BJ (cell line): ENCODE measurements at regions not wholly inside any gene's neighbourhood (a gene's known extent, or its start where the extent isn't known, plus 50 kb on each side); places are given as distances from the start of the nearest gene placed in this dataset.

Experiments
- CTCF ChIA-PET: fragments of 350-600 bp; formaldehyde crosslinking; extraction: SDS; loops from one replicate; lab custom pipeline; 2021; ENCODE audit warnings: antibody characterized with exemption, inconsistent platforms; lab: Yijun Ruan, JAX
- POLR2A ChIA-PET: fragments of 300-600 bp; sonication (Branson Sonifier 250); formaldehyde crosslinking; extraction: SDS; loops from one replicate; lab custom pipeline; 2021; ENCODE audit warnings: antibody characterized with exemption; lab: Charles Lee
- DNase-seq: peaks from one replicate; pipeline ENCODE4 v3.0.0-alpha.2; 2011; ENCODE audit warnings: low read depth
- H3K27me3 ChIP-seq: 2 replicates; pipeline ENCODE4 v1.6.0; 2011; ENCODE audit warnings: low read length; ENCODE audit not compliant: control insufficient read depth, insufficient read depth
- H3K36me3 ChIP-seq: 2 replicates; pipeline ENCODE4 v1.5.1; 2011; ENCODE audit warnings: low read length; ENCODE audit not compliant: control insufficient read depth, insufficient read depth
- H3K4me3 ChIP-seq: 2 replicates; pipeline ENCODE4 v1.5.1; 2011; ENCODE audit warnings: low read depth, mild to moderate bottlenecking, control low read depth, low read length
- TF ChIP-seq, protein P1 (sequence below): IDR thresholded peaks from 2 replicates; pipeline ENCODE4 v1.5.1; 2011; ENCODE audit warnings: low read depth, mild to moderate bottlenecking, control low read depth, inconsistent platforms, low read length, moderate library complexity; ENCODE audit not compliant: insufficient read depth

DNA sequence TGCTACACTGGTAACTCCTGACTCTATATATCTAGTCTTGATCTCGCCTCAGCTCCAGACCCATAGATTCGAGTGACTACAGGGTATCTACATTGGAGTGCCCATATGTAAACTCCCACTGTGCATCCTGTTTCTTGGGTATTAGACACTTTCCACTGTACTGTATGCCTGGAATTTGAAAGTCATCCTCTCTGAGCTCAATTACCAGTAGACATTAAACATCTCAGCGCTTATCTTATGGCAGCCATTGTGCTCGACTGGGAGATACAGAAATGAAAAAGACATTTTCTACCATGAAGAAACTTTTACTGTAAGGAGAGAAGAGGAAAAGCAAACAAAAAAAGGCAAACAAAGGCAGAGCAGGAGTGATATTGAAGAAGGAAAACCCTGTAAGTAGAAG lies 151.9 kb upstream of the JADE1 start:
- ChIA-PET POLR2A (interaction anchor here (0.7 kb wide), 1 partner anchor 81 kb away, joined by 6 read pairs; no protein-coding TSS in a partner anchor), CTCF (interaction anchor here (1.6 kb wide), 1 partner anchor 9 kb away, joined by 3 read pairs; no protein-coding TSS in a partner anchor)
- TF ChIP-seq, protein P1, sequence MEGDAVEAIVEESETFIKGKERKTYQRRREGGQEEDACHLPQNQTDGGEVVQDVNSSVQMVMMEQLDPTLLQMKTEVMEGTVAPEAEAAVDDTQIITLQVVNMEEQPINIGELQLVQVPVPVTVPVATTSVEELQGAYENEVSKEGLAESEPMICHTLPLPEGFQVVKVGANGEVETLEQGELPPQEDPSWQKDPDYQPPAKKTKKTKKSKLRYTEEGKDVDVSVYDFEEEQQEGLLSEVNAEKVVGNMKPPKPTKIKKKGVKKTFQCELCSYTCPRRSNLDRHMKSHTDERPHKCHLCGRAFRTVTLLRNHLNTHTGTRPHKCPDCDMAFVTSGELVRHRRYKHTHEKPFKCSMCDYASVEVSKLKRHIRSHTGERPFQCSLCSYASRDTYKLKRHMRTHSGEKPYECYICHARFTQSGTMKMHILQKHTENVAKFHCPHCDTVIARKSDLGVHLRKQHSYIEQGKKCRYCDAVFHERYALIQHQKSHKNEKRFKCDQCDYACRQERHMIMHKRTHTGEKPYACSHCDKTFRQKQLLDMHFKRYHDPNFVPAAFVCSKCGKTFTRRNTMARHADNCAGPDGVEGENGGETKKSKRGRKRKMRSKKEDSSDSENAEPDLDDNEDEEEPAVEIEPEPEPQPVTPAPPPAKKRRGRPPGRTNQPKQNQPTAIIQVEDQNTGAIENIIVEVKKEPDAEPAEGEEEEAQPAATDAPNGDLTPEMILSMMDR = no peak

GRCh38 chr4:128654465-128654864 lies 155.0 kb upstream of the JADE1 start:
- ChIA-PET POLR2A (no interaction called here), CTCF (interaction anchor here (1.2 kb wide), 1 partner anchor 9 kb away, joined by 4 read pairs; no protein-coding TSS in a partner anchor)
- no peak for DNase-seq
- Histone ChIP-seq H3K4me3 (no peak overlapping the region), H3K27me3 (no peaks in the 10 kb centered on the region), H3K36me3 (no peaks in the 10 kb centered on the region)
- TF ChIP-seq, protein P1 = no peak

More for the DNA sequence above, 151.9 kb upstream of the JADE1 start:
- Histone ChIP-seq H3K4me3 (no peak overlapping the region), H3K27me3 (no peaks in the 10 kb centered on the region), H3K36me3 (no peaks in the 10 kb centered on the region)
- DNase-seq = no peak

DNA sequence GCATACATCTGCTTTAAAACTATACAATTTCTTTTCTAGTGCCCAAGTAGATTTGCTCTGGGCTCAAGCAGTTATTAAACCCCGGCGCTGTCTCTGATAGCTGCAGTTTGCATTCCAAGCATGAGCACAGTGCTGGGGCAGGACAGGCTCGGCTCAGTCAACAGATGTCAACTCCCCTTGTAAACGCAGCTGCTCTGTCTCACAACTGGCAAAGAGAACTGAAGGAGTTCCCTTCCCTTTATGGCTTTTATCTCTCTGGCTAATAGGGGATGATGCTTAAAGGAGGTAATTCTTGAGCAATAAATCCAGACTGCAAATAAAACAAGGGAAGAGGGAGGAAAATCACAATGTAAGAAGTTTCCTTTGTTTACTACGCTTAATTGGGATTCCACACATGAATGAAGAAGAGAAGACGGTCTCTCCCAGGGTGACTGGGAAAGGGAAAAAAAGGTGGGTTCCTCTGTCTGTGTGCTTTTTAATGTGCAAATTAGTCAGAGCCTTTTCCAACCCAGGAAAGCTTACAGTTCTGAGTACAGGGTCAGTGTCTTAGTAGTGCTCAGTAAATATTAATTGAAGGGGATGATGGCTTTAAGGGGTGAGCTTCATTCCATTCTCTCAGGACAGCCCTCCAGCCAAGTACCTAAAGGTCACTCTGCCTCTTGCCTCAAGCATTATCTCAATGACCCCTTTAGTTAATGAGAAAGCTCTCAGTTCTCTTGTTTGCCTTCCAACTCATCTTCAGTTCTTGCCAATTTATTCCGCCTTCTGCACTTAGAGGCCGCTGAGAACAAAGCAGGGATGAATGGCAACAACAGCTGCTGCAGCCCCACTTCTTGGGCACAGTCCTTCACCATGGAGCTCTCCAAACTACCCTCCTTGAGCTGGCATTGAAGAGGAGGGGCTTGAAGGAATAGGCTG lies 155.7 kb upstream of the JADE1 start:
- Histone ChIP-seq H3K4me3 (no peak overlapping the region), H3K27me3 (no peaks in the 10 kb centered on the region), H3K36me3 (no peaks in the 10 kb centered on the region)
- no peak for DNase-seq
- TF ChIP-seq, protein P1 = no peak
- POLR2A ChIA-PET = no interaction called here
- CTCF ChIA-PET = interaction anchor here (1.2 kb wide), 1 partner anchor 10 kb away, joined by 4 read pairs; no protein-coding TSS in a partner anchor

GRCh38 chr4:128649575-128650205 lies 159.8 kb upstream of the JADE1 start:
- Histone ChIP-seq H3K36me3 (no peaks in the 10 kb centered on the region), H3K27me3 (no peaks in the 10 kb centered on the region; the same call in 1 of the 2 replicates), H3K4me3 (no peak overlapping the region)
- ChIA-PET POLR2A (no interaction called here), CTCF (no interaction called here)
- DNase-seq = no peak
- TF ChIP-seq, protein P1 = no peak

- POLR2A ChIA-PET = no interaction called here
- TF ChIP-seq, protein P1 = no peak
- DNase-seq = no peak
- CTCF ChIA-PET = interaction anchor here (1.0 kb wide), 1 partner anchor 21 kb away, joined by 5 read pairs; no protein-coding TSS in a partner anchor
- no peaks in the 10 kb centered on the region for H3K36me3 ChIP-seq
- no peaks in the 10 kb centered on the region; the same call in 1 of the 2 replicates for H3K27me3 ChIP-seq
- H3K4me3 ChIP-seq = no peak overlapping the region
These were observed 160.3 kb upstream of the JADE1 start for GRCh38 chr4:128649161-128649560.
